IMR-90 (cell line): ENCODE measurements at regions not wholly inside any gene's neighbourhood (a gene's known extent, or its start where the extent isn't known, plus 50 kb on each side); places are given as distances from the start of the nearest gene placed in this dataset.

ENCODE experiments used
- CHD1 ChIP-seq: IDR thresholded peaks from 2 replicates; pipeline ENCODE4 v1.6.1; 2012; ENCODE audit warnings: low read depth, low read length, improper control_type of control experiment
- CTCF ChIP-seq: conservative IDR thresholded peaks from 2 replicates; pipeline ENCODE4 v1.5.1; 2012; ENCODE audit warnings: mild to moderate bottlenecking, low read depth, low read length, improper control_type of control experiment
- FOS ChIP-seq: fragments of 150-350 bp; IDR thresholded peaks from 2 replicates; pipeline ENCODE4 v1.6.1; 2016; ENCODE audit warnings: low read depth, low read length
- MAFK ChIP-seq: IDR thresholded peaks from 2 replicates; pipeline ENCODE4 v1.6.1; 2012; ENCODE audit warnings: low read depth, low read length, improper control_type of control experiment
- MAZ ChIP-seq: IDR thresholded peaks from 2 replicates; pipeline ENCODE4 v1.6.1; 2012; ENCODE audit warnings: low read depth, mild to moderate bottlenecking, low read length, improper control_type of control experiment, moderate library complexity, borderline replicate concordance
- POLR2A ChIP-seq: IDR thresholded peaks from 2 replicates; pipeline ENCODE4 v1.6.1; 2012; ENCODE audit warnings: mild to moderate bottlenecking, low read depth, low read length
- RAD21 ChIP-seq: IDR thresholded peaks from 2 replicates; pipeline ENCODE4 v1.6.1; 2012; ENCODE audit warnings: low read length, improper control_type of control experiment
- RCOR1 ChIP-seq: IDR thresholded peaks from 2 replicates; pipeline ENCODE4 v1.6.1; 2012; ENCODE audit warnings: mild to moderate bottlenecking, low read length, improper control_type of control experiment; ENCODE audit not compliant: insufficient replicate concordance
- RFX5 ChIP-seq: IDR thresholded peaks from 2 replicates; pipeline ENCODE4 v1.8.0; 2012; ENCODE audit warnings: low read depth, mild to moderate bottlenecking, low read length, moderate library complexity
- SMC3 ChIP-seq: fragments of 150-350 bp; IDR thresholded peaks from 2 replicates; pipeline ENCODE4 v1.6.1; 2016; ENCODE audit warnings: low read depth, mild to moderate bottlenecking, antibody characterized with exemption, low read length, moderate library complexity

- no peak for TF ChIP-seq CTCF
- TF ChIP-seq POLR2A = no peak
- TF ChIP-seq RAD21 = no peak
- TF ChIP-seq RFX5 = no peak
- no peak for TF ChIP-seq RCOR1
- no peak for TF ChIP-seq MAZ
- no peak for TF ChIP-seq MAFK
- TF ChIP-seq FOS = no peak
- no peak for TF ChIP-seq CHD1
- TF ChIP-seq SMC3 = no peak
Measured at GRCh38 chr9:115295734-115296133, 177.8 kb upstream of the TNC start.
